H1 (cell line): ENCODE measurements at regions not wholly inside any gene's neighbourhood (a gene's known extent, or its start where the extent isn't known, plus 50 kb on each side); places are given as distances from the start of the nearest gene placed in this dataset.

ENCODE experiments used
- CTCF ChIA-PET: fragments of 300-600 bp; sonication (Branson Sonifier 250); formaldehyde crosslinking; loops from one replicate; lab custom pipeline; 2021; ENCODE audit not compliant: partially characterized antibody; lab: Charles Lee
- POLR2A ChIA-PET: fragments of 300-600 bp; sonication (Branson Sonifier 250); formaldehyde crosslinking; loops from one replicate; lab custom pipeline; 2021; ENCODE audit warnings: inconsistent platforms; ENCODE audit not compliant: partially characterized antibody; lab: Charles Lee
- DNase-seq, 2 experiments: peaks; one replicate each; pipeline versions ENCODE4 v3.0.0 to v3.0.0-alpha.2; 2010 to 2022; ENCODE audit warnings: low spot score in 2 of 2, low read depth in 1 of 2, mixed read lengths in 1 of 2
- FAIRE-seq: peaks from 2 replicates; lab custom pipeline; 2011; peaks lifted over from hg19 to GRCh38; lab: Jason Lieb, UNC
- H2AFZ ChIP-seq: 2 replicates; pipeline ENCODE4 v1.8.1; 2012; ENCODE audit warnings: low read length, inconsistent platforms
- H2AK5ac ChIP-seq: 2 replicates; pipeline ENCODE4 v1.6.1; 2013; ENCODE audit warnings: low read depth, low read length
- H2BK120ac ChIP-seq: replicated peaks from 2 replicates; pipeline ENCODE3; 2013; ENCODE audit warnings: low read depth, low read length, inconsistent platforms
- H2BK12ac ChIP-seq: 2 replicates; pipeline ENCODE4 v1.6.1; 2013; ENCODE audit warnings: low read depth, low read length
- H2BK15ac ChIP-seq: 2 replicates; pipeline ENCODE4 v1.6.1; 2013; ENCODE audit warnings: low read length
- H2BK20ac ChIP-seq: 2 replicates; pipeline ENCODE4 v1.6.1; 2013; ENCODE audit warnings: low read length
- H2BK5ac ChIP-seq: 2 replicates; pipeline ENCODE4 v1.6.1; 2013; ENCODE audit warnings: low read depth, low read length
- H3K14ac ChIP-seq: 2 replicates; pipeline ENCODE4 v1.6.1; 2013; ENCODE audit warnings: inconsistent platforms; ENCODE audit not compliant: insufficient read length
- H3K18ac ChIP-seq: 2 replicates; pipeline ENCODE4 v1.6.1; 2013; ENCODE audit warnings: low read length; ENCODE audit errors: extremely low read depth
- H3K23ac ChIP-seq: 2 replicates; pipeline ENCODE4 v1.6.1; 2013; ENCODE audit warnings: inconsistent platforms; ENCODE audit not compliant: insufficient read length
- H3K23me2 ChIP-seq: 2 replicates; pipeline ENCODE4 v1.6.1; 2013; ENCODE audit warnings: low read depth, low read length
- H3K27ac ChIP-seq: 2 replicates; pipeline ENCODE4 v1.6.1; 2011; ENCODE audit warnings: low read depth, low read length, inconsistent platforms
- H3K27me3 ChIP-seq, 4 experiments: replicated peaks in 1 of 4; 1 replicate in 1 of 4; 2 replicates in 3 of 4; pipeline versions ENCODE4 v1.6.1 to v1.8.1; 2011 to 2013; ENCODE audit warnings: low read length in 3 of 4, mild to moderate bottlenecking in 3 of 4, inconsistent platforms in 2 of 4, mixed read lengths in 2 of 4, moderate library complexity in 1 of 4; ENCODE audit not compliant: control insufficient read depth in 3 of 4, insufficient read depth in 3 of 4; ENCODE audit errors: extremely low read depth in 1 of 4
- H3K36me3 ChIP-seq, 4 experiments: 2 replicates each; pipeline versions ENCODE4 v1.6.1 to v1.8.1; 2011 to 2013; ENCODE audit warnings: mild to moderate bottlenecking in 4 of 4, low read length in 3 of 4, moderate library complexity in 2 of 4, control low read depth in 1 of 4, inconsistent platforms in 1 of 4; ENCODE audit not compliant: insufficient read depth in 4 of 4, control insufficient read depth in 2 of 4
- H3K4ac ChIP-seq: replicated peaks from 2 replicates; pipeline ENCODE3; 2013; ENCODE audit warnings: low read length, low read depth, mixed read lengths, inconsistent platforms; ENCODE audit not compliant: insufficient read length
- H3K4me1 ChIP-seq, 4 experiments: replicated peaks in 1 of 4; 1 replicate in 1 of 4; 2 replicates in 3 of 4; pipeline versions ENCODE4 v1.6.1 to v1.8.1; 2011 to 2013; ENCODE audit warnings: low read length in 3 of 4, inconsistent platforms in 2 of 4, mixed read lengths in 1 of 4; ENCODE audit not compliant: insufficient read depth in 4 of 4, control insufficient read depth in 3 of 4
- H3K4me2 ChIP-seq, 2 experiments: 2 replicates each; pipeline versions ENCODE4 v1.6.1 to v1.8.1; 2011 to 2013; ENCODE audit warnings: low read depth in 2 of 2, low read length in 2 of 2, control low read depth in 1 of 2, inconsistent platforms in 1 of 2, mild to moderate bottlenecking in 1 of 2; ENCODE audit not compliant: insufficient read depth in 1 of 2
- H3K4me3 ChIP-seq, 4 experiments: fragments of 200-600, 300-600 bp in 1 of 4; sonication (generic), shearing (Covaris generic), sonication (Bioruptor Twin) in 1 of 4; 2 replicates each; pipeline versions ENCODE4 v1.5.1 to v1.8.1; 2011 to 2016; ENCODE audit warnings: low read length in 4 of 4, low read depth in 3 of 4, control low read depth in 2 of 4, inconsistent platforms in 2 of 4, mild to moderate bottlenecking in 2 of 4, mixed read lengths in 1 of 4, moderate library complexity in 1 of 4; ENCODE audit not compliant: insufficient read depth in 2 of 4; ENCODE audit errors: extremely low read depth in 1 of 4
- H3K56ac ChIP-seq: replicated peaks from 2 replicates; pipeline ENCODE3; 2013; ENCODE audit warnings: low read depth, mild to moderate bottlenecking, mixed read lengths, low read length, inconsistent platforms; ENCODE audit not compliant: insufficient read length
- H3K79me1 ChIP-seq: 2 replicates; pipeline ENCODE4 v1.6.1; 2013; ENCODE audit warnings: low read depth, low read length, control low read depth
- H3K79me2 ChIP-seq, 2 experiments: 2 replicates each; pipeline versions ENCODE4 v1.6.1 to v1.8.1; 2012 to 2013; ENCODE audit warnings: low read length in 2 of 2, mild to moderate bottlenecking in 2 of 2, inconsistent platforms in 1 of 2; ENCODE audit not compliant: insufficient read depth in 2 of 2, control insufficient read depth in 1 of 2
- H3K9ac ChIP-seq, 4 experiments: replicated peaks in 1 of 4; 1 replicate in 1 of 4; 2 replicates in 3 of 4; pipeline versions ENCODE4 v1.6.1 to v1.8.1; 2011 to 2013; ENCODE audit warnings: low read depth in 3 of 4, low read length in 3 of 4, control low read depth in 2 of 4, mild to moderate bottlenecking in 2 of 4, moderate library complexity in 2 of 4, inconsistent platforms in 1 of 4; ENCODE audit errors: extremely low read depth in 1 of 4
- H3K9me3 ChIP-seq, 2 experiments: 2 replicates each; pipeline versions ENCODE4 v1.6.1 to v1.8.1; 2012 to 2013; ENCODE audit warnings: mild to moderate bottlenecking in 2 of 2, moderate library complexity in 2 of 2, control low read depth in 1 of 2, inconsistent platforms in 1 of 2, low read depth in 1 of 2, low read length in 1 of 2, mixed read lengths in 1 of 2; ENCODE audit not compliant: insufficient read depth in 2 of 2
- H4K20me1 ChIP-seq, 2 experiments: replicated peaks in 1 of 2; 2 replicates each; pipeline versions ENCODE3 to v1.8.1; 2011 to 2013; ENCODE audit warnings: inconsistent platforms in 2 of 2, low read length in 2 of 2, mild to moderate bottlenecking in 1 of 2; ENCODE audit not compliant: insufficient read depth in 2 of 2, control insufficient read depth in 1 of 2
- H4K5ac ChIP-seq: 2 replicates; pipeline ENCODE4 v1.6.1; 2013; ENCODE audit warnings: low read length, low read depth, mixed read lengths, inconsistent platforms; ENCODE audit not compliant: insufficient read length
- H4K8ac ChIP-seq: 2 replicates; pipeline ENCODE4 v1.8.0; 2013; ENCODE audit warnings: mild to moderate bottlenecking, moderate library complexity, low read length, inconsistent platforms; ENCODE audit not compliant: insufficient read depth; ENCODE audit errors: extremely low read depth
- H4K91ac ChIP-seq: replicated peaks from 2 replicates; pipeline ENCODE3; 2013; ENCODE audit warnings: low read length, mixed read lengths, inconsistent platforms; ENCODE audit not compliant: insufficient read length
- CEBPB ChIP-seq: IDR thresholded peaks from 2 replicates; pipeline ENCODE4 v1.6.1; 2012; ENCODE audit warnings: low read depth, low read length
- CHD2 ChIP-seq: IDR thresholded peaks from 2 replicates; pipeline ENCODE4 v1.6.1; 2012; ENCODE audit warnings: low read length, improper control_type of control experiment
- CREB1 ChIP-seq: IDR thresholded peaks from 2 replicates; pipeline ENCODE4 v1.6.1; 2012; ENCODE audit warnings: inconsistent platforms
- NRF1 ChIP-seq: IDR thresholded peaks from 2 replicates; pipeline ENCODE4 v1.6.1; 2011; ENCODE audit warnings: mild to moderate bottlenecking, low read depth, low read length, improper control_type of control experiment
- PHF8 ChIP-seq: fragments of 200-600 bp; sonication (generic); conservative IDR thresholded peaks from 2 replicates; pipeline ENCODE4 v1.7.1; 2012; ENCODE audit warnings: low read depth, mild to moderate bottlenecking, inconsistent platforms, low read length, moderate library complexity
- SP2 ChIP-seq: IDR thresholded peaks from 2 replicates; pipeline ENCODE4 v1.6.1; 2012; ENCODE audit warnings: mild to moderate bottlenecking, low read length, inconsistent platforms
- SUZ12 ChIP-seq: fragments of 200-600 bp; sonication (generic); IDR thresholded peaks from 2 replicates; pipeline ENCODE4 v1.6.1; 2012; ENCODE audit warnings: mild to moderate bottlenecking, inconsistent platforms, low read length, moderate library complexity, mixed read lengths
- WGBS, 2 experiments: shearing (Covaris generic) in 1 of 2; methylation state at CpG; one replicate each; pipeline versions ENCODE4 v1.1.6 to v1.1.7; 2013 to 2015; ENCODE audit warnings: low lambda C conversion rate in 2 of 2, mixed read lengths in 2 of 2, inconsistent platforms in 1 of 2, low coverage in 1 of 2, missing lambda C conversion rate in 1 of 2; ENCODE audit not compliant: insufficient replicate concordance in 2 of 2, insufficient coverage in 1 of 2, insufficient read length in 1 of 2; ENCODE audit errors: extremely low coverage in 1 of 2, missing lambda C conversion rate in 1 of 2; 5-methylcytosine and 5-hydroxymethylcytosine counted together

GRCh38 chr3:45297331-45297730, 71.2 kb upstream of the TMEM158 start:
- Histone ChIP-seq H2BK5ac (no peak overlapping the region), H3K23ac (no peak overlapping the region), H3K14ac (no peak overlapping the region), H2BK15ac (no peak overlapping the region), H3K9ac (no peak overlapping the region), H3K27me3 (peaks cover 0 to 2% (median 0%) of the 10 kb centered on the region in 4 experiments; a peak in 1 of 7 replicates), H4K20me1 (no peaks in the 10 kb centered on the region), H3K79me1 (no peaks in the 10 kb centered on the region), H3K18ac (no peak overlapping the region), H3K4me2 (no peak overlapping the region), H3K4ac (no peak overlapping the region), H2BK120ac (no peak overlapping the region), H3K27ac (no peak overlapping the region), H2BK20ac (no peak overlapping the region), H3K4me1 (peaks cover 0 to 3% (median 0%) of the 10 kb centered on the region in 4 experiments; a peak in 1 of 7 replicates), H4K8ac (no peak overlapping the region), H3K36me3 (no peaks in the 10 kb centered on the region), H4K91ac (no peak overlapping the region), H3K23me2 (no peaks in the 10 kb centered on the region), H3K9me3 (peaks cover 10 to 16% of the 10 kb centered on the region in 2 experiments; a peak in 2 of 4 replicates), H3K56ac (no peak overlapping the region), H2AFZ (no peak overlapping the region), H4K5ac (no peak overlapping the region), H2AK5ac (no peak overlapping the region), H3K79me2 (no peaks in the 10 kb centered on the region), H3K4me3 (no peak overlapping the region), H2BK12ac (no peak overlapping the region)
- no peak for FAIRE-seq
- ChIA-PET POLR2A (no interaction called here), CTCF (interaction anchor here (1.0 kb wide), 2 partner anchors 8 to 15 kb away, joined by 3 read pairs; no protein-coding TSS in a partner anchor)
- WGBS, 2 experiments: 91% methylated on average over 3 of the region's 3 CpGs; no CpG with 5 or more reads in 1 of the 2 experiments
- no peak for TF ChIP-seq NRF1
- no peak for TF ChIP-seq CEBPB
- TF ChIP-seq SUZ12: no peak
- no peak for TF ChIP-seq CREB1
- no peak for TF ChIP-seq PHF8
- TF ChIP-seq SP2: no peak
- TF ChIP-seq CHD2: no peak
- DNase-seq: no peak
